ENCODE measurements at regions not wholly inside any gene's neighbourhood (a gene's known extent, or its start where the extent isn't known, plus 50 kb on each side); places are given as distances from the start of the nearest gene placed in this dataset.

DNA sequence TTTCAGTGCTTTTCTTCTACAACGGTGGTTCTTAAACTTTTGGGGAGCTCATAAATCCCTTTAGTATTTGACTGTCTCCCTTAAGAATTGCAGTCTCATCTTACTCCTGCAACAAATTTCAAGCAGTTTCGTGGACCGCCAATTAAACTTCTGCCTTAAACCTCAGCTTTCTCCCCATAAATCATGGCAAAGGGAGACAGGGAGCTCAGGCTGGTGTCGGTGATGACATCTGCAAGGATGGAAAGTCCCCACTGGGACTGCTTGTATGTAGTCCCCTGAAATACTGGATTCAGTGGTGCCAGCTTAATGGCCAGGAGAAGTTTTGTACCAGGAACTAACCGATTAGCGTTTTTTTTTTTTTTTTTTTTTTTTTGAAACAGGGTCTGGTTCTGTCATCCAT is 148.7 kb upstream of the ITGA6 start (continued):
- TF ChIP-seq SP2 (IDR thresholded peaks at IDR 0.05; ENCODE audit: low read length) (no peak), KDM5A (IDR thresholded peaks at IDR 0.05; ENCODE audit: low read length) (no peak), EP300 (IDR thresholded peaks at IDR 0.05; ENCODE audit: borderline replicate concordance in 1 of 2, low read depth in 2 of 2, low read length in 2 of 2) (no peak), SP1 (IDR thresholded peaks at IDR 0.05; ENCODE audit: low read depth, low read length) (no peak), CBX5 (IDR thresholded peaks at IDR 0.05; ENCODE audit: low read depth, low read length) (no peak)
